HuH-7 (cell line): ENCODE measurements at regions not wholly inside any gene's neighbourhood (a gene's known extent, or its start where the extent isn't known, plus 50 kb on each side); places are given as distances from the start of the nearest gene placed in this dataset.

Source experiments
- DNase-seq: peaks from one replicate; pipeline ENCODE4 v3.0.0; 2011; ENCODE audit warnings: low spot score

DNA sequence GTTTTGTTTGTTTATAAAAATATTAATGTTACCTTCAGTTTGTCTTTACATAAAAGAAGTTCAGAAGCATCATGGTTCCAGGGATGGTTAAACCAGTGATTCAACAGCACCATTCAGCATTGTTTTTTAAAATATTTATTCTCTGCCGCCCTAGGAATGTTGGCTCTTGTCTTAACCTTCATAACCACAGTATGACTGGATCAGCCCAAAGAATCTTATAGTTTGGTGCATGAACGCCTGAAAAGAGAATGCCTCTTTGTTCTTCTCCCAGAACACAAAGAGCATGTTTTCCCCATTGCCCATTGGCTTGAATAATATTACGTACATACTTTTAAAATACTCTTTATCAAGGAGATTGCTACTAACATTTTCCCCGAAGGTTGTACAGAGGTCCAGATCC is 413.4 kb downstream of the ANXA1 start:
- no peak for DNase-seq

- DNase-seq, result peak; percentile 5
Observed at GRCh38 chr9:73565833-73566465, 414.3 kb downstream of the ANXA1 start.

- no peak for DNase-seq
Observed at GRCh38 chr9:73566627-73567026, 415.0 kb downstream of the ANXA1 start.

- no peak for DNase-seq
Observed at GRCh38 chr9:73573235-73573634, 421.6 kb downstream of the ANXA1 start.

DNA sequence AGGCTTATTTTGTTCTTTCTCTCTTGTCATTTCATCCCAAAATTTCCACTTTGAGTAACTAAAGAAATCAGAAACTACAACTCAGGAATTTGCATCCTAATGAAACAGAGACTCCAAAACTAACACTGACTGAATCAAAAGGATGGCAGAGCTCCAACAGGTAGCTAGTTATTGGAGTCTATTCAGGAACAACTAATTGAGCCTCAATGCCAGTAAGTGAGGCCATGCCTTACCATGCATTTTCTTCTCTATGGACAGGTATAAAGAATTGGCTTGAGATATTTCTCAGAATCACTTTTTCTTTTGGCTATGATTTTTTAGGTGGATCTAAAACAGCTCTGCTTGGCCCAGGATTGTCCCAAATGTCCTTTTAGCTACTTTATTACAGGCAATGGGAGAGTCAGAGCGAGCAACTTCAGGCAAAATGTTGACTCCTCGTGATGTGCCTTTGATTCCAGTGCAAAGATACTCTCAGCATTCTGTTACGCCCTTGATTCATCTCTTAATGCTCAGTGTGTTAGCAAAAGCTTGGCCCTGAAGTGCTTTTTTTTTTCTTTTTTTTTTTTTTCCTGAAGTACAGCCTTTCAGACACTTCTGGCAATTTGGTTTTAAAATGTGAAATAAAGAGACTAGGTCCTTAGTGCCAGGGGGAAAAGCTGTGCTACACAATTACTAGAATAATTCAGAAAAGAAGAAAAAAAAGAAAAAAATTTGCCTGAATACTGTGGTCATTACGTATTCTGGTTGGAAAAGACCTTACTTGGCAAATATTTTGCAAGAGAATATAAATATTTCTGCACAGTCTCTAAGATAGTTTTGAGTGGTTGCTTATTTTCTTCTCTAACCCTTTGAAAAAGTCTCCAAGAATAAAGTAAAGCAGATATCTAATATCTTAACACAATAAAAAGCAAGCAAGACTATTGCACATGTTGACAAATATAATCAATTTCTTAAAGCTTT is 423.7 kb downstream of the ANXA1 start:
- no peak for DNase-seq

DNA sequence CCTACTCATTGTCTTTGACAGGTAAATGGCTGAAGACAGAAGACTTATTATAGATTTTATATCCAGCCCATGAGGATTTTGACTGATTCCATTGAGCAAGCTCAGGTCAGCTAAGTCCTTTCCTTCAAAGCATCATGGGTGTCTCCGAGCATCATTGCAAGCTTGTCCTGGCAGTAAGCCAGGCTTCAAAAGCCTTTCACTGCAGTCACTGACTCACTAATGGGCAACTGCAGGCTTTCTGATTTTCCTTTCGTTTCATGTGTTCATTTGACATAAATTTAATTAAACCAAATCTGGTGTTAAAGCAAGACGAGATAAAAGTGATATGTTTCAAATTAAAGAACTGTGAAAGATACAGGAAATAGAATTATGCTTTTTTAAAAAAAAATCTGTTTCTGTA is 426.2 kb downstream of the ANXA1 start:
- DNase-seq, result no peak

DNA sequence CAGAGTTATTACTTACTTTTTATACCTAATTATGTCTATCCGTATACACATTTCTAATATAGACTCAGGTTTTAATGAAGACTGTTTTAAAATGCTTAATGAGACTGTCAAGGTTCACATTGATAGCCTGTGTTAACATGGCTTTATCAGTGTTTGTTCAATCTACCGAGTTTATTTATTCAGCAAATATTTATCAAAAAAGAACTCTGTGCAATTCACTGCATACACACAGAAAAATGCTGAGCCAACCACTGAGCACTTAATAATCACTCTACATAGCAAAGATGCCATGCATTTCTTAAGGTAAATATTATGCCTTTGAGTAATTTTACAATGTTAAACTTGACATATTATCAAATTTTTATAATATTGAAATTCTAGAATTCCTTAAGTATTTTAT is 428.2 kb downstream of the ANXA1 start:
- DNase-seq, result no peak

GRCh38 chr9:73583576-73583975 is 431.9 kb downstream of the ANXA1 start:
- no peak for DNase-seq

DNA sequence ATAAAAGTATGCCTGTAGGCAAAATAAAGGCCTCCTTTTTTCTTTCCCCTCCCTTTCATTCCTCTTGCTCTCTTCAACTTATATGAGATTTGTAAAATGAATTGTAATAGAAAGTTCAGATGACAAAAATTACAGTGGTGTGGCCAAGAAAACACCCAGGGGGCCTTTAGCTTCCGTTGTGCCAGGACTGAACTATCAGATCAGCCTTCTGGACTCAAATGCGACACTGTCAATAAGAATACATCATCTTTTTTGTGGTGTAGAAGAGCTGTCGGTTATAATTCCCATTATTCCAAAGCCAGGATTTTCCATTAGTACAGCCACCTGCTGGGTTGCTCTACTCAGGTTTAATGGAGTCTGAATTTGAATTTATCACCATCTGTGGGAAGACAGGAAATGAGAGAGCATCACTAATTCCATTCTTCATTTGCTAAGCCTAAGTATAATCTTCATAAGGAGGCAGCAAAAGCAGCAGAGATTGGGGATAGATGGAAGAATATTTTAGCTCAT is 443.4 kb downstream of the ANXA1 start:
- DNase-seq, result no peak

- DNase-seq, result no peak
Observed at GRCh38 chr9:73596321-73596720, 444.7 kb downstream of the ANXA1 start.

GRCh38 chr9:73597039-73597438 is 445.4 kb downstream of the ANXA1 start:
- DNase-seq, result no peak

GRCh38 chr9:73597771-73598170 is 446.1 kb downstream of the ANXA1 start:
- no peak for DNase-seq

DNA sequence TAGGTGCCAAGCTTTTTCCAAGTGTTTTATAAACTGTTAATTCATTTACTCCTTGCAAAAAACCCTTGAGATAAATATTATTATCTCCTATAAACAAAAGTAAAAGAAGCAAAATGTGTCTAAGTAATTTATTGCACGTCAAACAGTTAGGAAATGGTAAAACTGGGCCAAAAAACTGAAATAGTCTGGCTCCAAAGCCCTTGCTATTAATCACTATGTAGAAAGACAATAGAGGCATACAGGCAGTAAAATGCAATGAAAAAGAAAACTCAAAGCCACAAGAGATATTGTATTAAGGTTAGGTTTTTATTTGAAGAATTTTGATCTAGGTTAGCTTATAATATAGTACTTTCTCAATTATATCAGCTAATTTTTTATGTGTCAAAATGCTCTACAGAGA is 457.7 kb downstream of the ANXA1 start:
- no peak for DNase-seq

- no peak for DNase-seq
Observed at GRCh38 chr9:73611032-73611431, 459.4 kb downstream of the ANXA1 start.

- DNase-seq, result no peak
Observed at GRCh38 chr9:73613092-73613701, 461.5 kb downstream of the ANXA1 start.

GRCh38 chr9:73615557-73615956 is 463.9 kb downstream of the ANXA1 start:
- DNase-seq, result no peak

DNA sequence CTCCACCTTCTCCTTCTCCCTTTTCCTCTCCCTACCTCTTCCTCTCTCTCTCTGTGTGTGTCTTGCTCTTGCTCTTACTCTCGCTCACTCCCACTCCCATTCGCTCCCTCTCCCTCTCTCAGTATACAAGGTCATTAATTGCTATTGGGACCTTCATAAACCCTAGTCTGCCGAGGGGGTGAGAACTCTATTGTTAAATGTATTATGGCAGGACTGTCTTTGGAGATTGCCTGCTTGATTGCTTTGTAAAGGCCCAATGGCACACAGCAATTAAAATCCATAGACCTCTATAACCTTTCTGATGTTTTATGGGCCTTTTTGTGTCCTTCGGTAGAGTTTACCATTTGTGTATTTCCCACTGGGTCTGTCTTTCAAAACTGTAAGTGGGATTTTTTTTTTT is 465.9 kb downstream of the ANXA1 start:
- no peak for DNase-seq

GRCh38 chr9:73640971-73641370 is 489.3 kb downstream of the ANXA1 start:
- no peak for DNase-seq

DNA sequence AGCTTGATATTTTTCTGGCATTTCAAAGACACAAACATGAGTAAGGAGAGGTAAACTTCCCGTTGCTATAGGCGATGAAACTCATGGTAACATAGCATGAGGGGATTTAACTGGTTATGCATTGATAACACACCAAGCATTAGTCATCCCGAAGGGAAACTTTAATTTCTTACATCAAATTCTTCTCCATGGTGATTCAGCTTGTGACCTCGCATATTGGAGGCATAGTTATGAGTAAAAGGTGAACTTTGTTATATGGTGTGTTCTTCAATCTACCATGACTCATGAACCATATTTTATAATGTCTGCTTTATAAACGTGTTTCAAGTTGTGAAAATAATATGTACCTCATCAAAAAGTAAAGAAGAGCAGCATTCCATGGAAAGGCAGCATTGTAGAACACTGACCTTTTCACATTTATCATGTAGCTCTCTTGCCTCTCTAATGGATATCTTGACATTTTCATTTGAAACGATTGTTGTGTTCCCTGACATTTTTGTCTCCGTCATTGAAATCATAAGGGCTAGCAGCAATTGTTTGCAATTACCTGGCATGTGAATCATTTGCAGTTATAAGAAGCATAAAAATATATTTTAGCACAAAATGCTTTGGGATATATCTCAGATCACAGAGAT is 491.8 kb downstream of the ANXA1 start:
- DNase-seq, result no peak

DNA sequence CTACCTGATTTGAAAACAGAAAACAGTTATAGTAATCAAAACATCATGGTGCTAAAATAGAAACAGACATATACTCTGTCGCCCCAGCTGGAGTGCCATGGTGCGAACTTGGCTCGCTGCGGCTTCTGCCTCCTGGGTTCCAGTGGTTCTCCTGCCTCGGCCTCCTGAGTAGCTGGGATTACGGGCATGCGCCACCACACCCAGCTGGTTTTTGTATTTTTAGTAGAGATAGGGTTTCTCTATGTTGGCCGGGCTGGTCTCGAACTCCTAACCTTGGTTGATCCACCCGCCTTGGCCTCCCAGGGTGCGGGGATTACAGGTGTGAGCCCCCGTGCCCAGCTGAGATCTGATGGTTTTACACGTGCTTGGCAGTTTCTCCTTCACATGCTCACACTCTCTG is 495.9 kb downstream of the ANXA1 start:
- no peak for DNase-seq

- DNase-seq, result no peak
Observed at GRCh38 chr9:73649552-73649951, 497.9 kb downstream of the ANXA1 start.

DNA sequence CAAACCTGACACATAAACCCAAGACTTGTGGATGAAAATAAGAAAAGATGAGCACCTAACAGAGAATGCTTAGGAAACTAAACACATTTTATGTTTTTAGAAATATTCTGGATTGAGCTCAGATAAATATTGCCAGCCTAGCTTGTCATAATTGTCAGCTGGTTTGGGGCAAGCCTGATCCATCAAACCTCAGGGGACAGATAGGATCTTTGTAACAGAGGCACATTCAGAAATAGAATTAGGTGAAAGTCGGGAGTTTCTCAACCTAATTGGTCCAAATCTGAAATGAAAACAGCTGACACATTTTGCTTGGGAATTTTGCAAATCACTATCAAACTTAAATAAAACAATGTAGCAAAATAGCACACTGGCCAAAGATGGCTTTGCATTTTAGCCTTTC is 503.7 kb downstream of the ANXA1 start:
- DNase-seq, result no peak
